ENCODE measurements at regions not wholly inside any gene's neighbourhood (a gene's known extent, or its start where the extent isn't known, plus 50 kb on each side); places are given as distances from the start of the nearest gene placed in this dataset.
"Not testable (repeated sequence)": the region's sequence is repeated elsewhere in the genome, so short reads cannot be mapped to it uniquely, and the experiment has no call there.

DNA sequence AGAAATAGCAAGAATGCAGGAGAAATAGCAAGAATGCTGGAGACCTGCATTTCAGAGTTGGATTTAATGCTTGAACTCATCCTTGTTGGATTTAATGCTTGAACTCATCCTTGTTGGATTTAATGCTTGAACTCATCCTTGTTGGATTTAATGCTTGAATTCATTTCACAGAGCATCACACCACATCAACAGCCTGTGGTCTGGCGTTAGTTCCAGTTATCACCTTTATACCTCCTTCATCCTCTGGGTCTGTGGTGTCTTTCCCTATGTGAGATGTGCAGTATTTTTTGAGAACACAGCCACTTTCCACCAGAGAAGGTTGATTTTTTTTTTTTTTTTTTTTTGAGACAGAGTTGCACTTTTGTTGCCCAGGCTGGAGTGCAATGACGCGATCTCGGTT, 546.4 kb upstream of the SOX11 start:
- DNase-seq (ENCODE audit: low read depth in 2 of 2): no peak

DNA sequence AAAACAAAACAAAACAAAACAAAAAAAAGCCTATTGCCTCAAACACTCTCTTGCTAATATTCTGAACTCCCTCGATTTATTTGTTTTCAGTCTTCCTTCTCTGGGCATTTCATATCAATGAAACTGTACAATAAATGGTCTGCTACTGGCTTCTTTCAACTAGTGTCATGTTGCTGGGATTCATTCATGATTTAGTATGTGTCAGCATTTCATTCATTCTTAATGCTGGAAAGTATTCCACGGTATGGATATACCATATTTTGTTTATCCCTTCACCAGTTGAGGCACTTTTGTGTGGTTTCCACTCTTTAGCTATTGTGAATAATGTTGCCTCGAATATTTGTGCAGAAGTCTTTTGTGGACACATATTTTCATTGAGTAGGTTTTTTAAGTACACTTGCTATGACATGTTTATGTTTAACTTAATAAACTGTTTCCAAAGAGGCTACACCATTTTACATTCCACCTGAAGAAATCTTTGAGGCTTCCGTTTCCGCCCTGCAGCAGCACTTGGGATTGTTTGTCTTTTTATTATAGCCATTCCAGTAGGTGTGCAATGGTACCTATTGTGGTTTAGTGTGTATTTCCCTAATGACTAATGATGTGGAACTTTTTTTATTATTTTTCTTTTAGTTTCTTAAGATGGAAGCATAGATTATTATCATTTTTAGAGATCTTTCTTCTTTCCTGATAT, 543.6 kb upstream of the SOX11 start:
- DNase-seq (ENCODE audit: low read depth in 2 of 2): no peak

DNA sequence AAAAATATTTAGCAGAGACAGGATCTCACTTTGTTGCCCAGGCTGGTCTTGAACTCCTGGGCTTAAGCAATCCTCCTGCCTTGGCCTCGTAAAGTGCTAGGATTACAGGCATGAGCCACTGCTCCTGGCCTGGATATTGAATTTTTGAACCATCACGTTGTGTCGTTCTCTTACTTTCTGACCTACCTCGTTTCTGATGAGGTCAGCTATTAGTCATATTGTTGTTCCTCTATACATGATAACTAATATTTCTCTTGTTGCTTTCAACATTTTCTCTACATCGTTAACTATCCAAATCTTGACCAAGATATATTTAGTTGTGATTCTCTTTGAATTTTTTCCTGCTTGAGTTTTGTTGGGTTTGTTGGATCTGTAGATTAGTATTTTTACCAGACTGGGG, 541.3 kb upstream of the SOX11 start:
- no peak for DNase-seq (ENCODE audit: low read depth in 2 of 2)

DNA sequence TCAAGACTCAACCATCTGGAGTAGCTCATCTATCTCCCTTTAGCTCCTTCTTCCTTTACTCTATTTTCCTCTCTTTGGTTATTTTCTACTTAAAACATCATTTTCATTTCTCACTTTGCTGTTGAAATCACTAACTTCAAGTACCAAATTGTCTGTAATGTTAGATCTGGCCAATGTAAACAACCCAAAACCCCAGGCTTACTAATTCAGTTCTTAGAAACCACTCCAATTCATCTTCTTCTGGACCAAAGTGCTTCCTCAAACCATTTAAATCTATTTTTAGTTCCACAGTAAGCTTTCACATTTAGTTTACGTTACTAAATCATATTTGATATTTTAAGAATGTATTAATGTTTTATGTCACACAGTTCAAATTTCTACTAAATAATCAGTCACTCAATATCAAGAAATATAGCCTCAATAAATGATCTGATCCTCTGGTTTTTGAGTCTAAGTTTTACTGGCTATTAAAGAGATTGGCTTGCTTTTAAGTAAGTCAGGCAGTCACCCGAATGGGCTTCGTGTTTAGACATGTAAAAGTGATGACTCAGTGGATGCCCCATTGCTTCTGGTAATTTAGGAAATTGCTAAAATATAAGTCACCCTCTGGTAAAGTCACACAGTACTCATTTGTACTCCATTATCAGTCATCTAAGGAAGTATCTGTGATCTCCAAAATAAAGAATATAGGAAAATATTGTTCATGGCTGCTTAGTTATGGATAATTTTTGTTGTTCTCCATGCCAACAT, 527.2 kb upstream of the SOX11 start:
- no peak for DNase-seq (ENCODE audit: low read depth in 2 of 2)

DNA sequence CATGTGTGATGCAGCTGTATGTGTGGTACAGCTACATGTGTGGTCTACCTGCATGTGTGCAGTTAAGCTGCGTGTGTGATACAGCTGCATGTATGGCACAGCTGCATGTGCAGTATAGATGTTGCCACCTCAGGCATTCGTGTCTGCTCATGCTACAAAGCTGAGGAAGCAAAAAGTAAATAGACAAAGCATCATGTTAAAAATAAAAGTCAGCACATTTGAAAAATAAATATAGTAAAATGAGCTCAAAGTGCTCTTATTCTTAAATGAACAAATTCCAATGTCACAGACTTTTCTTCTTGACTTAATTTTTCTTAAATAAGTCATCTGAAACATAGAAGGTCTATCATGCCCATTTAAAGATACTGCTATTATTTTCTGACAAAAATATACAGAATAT, 519.3 kb upstream of the SOX11 start:
- DNase-seq (ENCODE audit: low read depth in 2 of 2): no peak

DNA sequence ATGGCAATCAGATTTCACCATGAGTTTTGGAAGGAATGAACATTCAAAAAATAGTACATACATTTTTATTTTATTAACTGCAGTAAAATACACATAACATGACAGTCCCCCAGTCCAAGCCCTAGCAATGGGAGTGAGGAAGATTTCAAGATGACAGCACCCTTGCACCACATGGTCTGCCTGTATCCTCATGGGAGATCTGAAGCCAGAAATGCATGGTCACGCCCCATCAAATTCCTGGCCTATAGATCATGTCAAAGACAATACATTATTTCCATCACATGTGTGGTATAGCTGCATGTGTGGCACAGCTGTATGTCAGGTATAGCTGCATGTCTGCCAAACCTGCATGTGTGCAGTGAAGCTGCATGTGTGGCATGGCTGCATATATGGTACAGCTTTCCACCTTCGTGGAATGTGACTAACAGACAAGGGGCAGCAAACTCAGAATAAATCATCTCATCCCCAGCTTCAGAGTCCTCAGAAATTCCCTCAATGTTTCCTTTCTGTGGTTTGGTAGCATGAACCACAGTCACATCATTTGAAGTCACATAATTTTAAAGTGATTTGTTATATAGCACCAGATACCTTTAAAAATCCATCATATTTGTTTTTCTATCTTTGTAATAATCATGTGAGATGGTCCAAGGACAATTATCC, 518.2 kb upstream of the SOX11 start:
- no peak for DNase-seq (ENCODE audit: low read depth in 2 of 2)

DNA sequence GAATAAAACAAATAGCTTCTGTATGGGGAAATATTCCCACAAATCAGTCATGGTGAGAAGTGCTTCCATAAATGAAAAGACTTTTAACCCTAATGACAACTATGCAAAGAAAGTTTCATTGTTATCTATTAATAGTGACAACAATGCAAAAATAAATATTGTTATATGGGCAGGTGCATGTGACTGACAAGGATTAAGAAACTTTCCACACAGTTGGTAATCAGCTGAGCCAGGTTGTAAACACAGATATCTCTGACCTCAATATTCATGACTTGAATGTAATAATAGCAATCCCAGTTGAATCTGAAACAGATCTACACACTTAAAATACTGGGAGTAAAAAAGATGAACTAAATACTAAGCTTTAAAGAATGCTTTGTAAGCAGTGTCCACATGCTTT, 517.0 kb upstream of the SOX11 start:
- no peak for DNase-seq (ENCODE audit: low read depth in 2 of 2)

DNA sequence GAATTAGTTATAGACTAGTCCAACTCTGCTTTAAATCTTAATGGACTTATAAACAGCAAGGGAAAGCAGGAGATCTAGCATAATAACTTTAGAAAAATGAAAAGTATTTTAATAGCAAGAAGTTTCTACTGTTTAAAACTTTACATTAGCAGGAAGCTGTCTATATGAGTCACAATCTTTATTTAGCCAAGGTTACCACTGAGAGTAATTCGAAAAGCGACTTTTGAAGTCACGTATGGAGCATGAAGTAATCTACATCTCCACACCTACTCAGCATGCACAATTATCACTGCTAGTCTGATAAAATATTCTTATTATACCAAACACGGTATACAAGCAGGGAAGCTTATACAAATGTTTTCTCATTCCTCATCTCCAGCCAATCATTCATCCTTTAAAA, 515.4 kb upstream of the SOX11 start:
- DNase-seq (ENCODE audit: low read depth in 2 of 2): no peak

DNA sequence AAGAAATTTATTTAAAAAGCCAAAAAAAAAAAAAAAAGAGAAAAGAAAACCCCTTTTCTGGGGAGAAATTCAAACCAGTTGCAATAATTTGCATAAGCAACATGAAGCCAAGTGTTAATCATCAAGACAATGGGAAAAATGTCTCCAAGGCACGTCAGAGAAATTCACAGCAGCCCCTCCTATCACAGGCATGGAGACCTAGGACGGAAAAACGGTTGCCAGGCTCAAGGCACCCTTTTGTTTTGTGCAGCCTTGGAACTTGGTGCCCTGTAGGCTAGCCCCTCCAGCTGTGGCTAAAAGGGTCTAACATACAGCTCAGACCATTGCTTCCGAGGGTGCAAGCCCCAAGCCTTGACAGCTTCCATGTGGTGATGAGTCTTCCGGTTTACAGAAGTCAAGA, 509.2 kb upstream of the SOX11 start:
- no peak for DNase-seq (ENCODE audit: low read depth in 2 of 2)

DNA sequence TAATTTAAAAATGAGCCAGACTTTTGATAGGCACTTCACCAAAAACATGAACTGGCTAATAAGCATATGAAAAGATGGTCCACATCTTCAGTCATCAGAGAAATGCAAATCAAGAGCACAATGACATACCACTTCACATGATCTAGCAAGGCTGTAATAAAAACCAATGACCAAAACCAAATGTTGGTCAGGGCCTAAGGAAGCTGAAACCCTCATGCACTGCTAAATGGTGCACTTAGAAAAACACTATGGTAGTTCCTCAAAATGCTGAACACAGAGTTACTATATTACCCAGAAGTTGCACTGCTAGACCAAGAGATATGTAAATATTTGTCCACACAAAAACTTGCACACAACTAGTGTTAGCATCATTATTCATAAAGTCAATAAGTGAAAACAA, 504.9 kb upstream of the SOX11 start:
- no peak for DNase-seq (ENCODE audit: low read depth in 2 of 2)

DNA sequence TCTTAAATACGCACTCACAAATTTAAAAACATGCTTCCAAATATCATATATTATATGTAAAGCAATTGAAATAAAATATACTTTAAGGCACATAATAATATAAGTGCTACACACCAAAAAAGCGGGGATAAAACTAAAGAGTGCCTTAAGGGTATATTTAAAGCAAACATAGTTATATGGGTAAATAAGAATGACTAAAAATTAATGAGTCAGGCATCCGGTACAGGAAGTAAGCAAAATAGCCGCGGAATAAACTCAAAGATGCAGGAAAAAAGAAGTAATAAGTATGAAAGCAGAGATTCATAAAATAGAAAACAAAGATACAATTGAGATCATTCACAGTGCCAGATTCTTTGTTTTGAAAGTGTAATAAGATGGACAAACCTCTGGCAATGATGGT, 503.5 kb upstream of the SOX11 start:
- DNase-seq (ENCODE audit: low read depth in 2 of 2): no peak

DNA sequence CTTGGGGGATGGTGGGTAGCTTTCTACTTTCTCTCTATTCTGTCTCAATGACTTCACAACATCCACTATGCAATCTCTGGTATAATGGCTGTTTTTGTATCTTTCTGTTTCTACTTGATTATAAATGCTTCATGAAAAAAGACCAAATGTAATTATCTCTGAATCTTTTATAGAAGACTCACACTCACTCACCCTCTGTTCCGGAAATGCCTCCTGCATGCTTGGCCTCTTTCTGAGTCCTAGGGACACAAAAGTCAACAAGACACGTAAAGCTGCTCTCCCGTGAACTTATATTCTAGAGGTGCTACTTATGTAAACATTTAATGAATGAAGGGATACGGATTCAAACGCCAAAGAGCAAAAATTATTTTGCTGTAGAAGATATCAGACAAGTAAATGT, 502.2 kb upstream of the SOX11 start:
- no peak for DNase-seq (ENCODE audit: low read depth in 2 of 2)

DNA sequence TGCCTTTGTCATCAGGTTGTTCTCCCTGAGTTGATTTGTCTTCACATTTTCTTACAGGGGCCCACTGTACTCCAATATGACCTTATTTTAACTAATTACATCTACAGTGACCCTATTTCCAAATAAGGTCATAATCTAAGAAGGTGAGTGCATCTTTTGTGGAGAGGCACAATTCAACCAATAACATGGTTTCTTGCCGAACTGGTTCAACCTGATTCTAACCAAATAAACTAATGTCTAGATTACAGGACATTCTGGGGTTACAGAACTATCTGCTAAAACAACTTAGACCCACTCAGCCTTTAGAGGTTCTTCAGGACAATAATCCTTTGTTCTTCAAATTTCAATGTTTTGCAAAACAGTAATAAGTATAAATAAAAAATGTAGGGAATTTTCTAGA, 496.5 kb upstream of the SOX11 start:
- no peak for DNase-seq (ENCODE audit: low read depth in 2 of 2)

DNA sequence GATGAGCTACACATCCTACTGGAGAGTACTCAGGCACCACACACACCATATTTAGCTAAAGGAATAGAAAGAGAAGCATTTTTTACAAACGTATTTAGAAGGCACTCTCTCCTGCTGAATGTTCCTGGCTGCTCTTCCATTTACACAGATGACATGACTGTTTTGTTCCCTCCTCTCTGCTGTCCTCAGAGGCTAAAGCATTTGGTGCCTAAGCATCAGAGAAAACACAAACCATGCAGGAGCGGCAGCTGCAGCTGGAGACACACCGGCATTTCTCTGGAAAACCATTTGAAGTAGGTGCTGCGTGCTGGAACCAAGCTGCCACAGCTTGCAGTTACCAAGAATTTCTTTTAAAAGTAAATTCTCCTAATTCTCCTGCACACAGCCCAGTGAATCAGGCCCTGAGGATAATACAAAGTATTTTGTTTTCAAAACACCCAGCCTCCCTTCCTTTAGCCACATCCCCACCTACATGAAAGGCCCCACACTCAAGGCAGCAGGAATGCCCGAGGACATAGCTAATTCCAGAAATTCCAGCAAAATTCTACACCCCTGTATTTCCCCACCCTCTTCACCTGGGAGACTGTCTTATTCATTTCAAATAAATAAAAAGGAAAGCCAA, 488.9 kb upstream of the SOX11 start:
- DNase-seq (ENCODE audit: low read depth in 2 of 2): no peak

DNA sequence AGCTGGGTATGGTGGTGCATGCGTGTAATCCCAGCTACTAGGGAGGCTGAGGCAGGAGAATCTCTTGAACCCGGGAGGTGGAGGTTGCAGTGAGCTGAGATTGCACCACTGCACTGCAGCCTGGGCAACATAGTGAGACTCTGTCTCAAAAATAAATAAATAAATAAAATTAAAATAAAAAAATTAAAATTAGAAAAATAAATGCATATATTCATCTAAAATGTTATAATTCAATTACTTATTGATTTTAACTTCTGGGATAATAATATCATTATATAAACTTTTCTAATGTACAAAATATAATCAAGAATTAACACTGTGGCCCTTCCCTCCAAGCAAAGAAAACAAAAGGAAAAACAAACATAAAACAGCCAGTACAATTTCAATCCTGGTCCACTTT, 485.4 kb upstream of the SOX11 start:
- DNase-seq (ENCODE audit: low read depth in 2 of 2): not testable (repeated sequence)

DNA sequence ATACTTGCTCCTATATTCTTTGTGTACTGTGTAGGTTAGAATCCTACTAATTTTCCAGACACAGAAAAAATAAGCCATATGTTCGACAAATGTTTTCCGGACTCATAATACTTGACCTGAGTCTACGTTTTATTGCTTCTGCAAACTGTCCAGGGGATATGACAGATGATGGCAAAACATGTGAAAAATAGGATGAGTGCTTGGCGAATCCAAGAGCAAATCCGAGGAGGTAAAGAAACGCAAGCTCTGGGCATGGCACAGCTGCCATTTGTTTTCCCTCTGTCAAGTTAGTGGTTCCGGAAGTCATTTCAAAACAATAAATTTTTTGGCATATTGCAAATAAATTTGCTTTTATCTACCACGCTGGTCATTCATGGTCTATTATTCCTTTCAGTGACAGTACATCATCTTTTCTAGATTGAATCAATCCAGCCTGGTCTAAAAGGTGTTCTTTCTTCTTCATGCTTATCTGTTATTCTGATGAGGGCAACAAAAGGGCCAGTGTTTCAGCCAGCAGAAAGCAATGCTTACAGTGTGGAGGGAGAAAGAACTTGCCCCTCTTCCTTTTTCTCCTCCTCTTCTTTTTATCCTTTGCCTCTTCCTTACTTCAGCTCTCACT, 476.1 kb upstream of the SOX11 start:
- DNase-seq (ENCODE audit: low read depth in 2 of 2): no peak

DNA sequence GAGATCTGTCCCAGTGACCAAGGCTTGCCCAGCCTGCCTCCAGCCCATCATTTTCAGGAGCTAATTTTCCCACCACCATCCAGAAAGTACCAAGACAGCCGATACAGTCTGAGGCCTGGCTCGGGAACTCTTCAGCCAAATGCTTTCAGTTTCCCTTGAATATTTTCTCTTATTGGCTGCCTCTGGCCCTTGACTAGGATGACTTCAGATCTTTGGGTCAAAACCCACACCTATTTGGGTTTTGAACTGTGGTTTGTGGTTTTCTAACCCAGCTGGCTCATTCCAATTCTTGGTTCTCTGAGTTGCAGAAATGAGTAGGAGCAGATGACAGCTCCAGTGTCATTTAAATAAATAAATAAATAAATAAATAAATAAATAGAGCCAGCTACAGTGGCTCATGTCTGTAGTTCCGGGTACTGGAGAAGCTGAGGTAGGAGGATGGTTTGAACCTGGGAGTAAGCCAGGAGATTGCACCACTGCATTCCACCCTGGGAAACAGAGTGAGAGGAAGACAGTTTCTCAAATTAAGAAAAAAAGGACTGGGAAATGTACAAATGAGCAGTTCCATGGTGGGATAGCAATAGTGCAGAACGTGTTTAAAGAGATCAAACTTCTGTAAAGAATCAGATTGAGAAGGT, 465.0 kb upstream of the SOX11 start:
- DNase-seq (ENCODE audit: low read depth in 2 of 2): no peak

DNA sequence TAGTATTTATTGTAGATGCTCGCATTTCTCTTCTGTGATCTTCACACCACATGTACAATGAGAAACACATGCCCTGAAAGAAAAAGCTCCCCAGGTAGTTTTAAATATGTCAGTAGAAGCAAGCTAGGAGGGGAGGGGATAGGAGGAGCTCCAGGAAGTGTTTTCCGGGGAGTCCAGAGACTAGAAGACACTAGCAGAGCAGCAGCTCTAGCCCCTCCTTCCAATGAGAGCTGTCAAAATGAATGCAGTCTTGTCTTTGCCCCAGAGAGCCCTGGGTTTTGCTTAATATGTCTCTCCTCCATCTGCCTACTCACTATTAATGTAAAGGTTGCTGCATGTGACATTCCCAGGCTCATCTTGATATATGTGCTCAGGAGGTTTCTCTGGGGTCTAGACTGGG, 462.6 kb upstream of the SOX11 start:
- no peak for DNase-seq (ENCODE audit: low read depth in 2 of 2)

DNA sequence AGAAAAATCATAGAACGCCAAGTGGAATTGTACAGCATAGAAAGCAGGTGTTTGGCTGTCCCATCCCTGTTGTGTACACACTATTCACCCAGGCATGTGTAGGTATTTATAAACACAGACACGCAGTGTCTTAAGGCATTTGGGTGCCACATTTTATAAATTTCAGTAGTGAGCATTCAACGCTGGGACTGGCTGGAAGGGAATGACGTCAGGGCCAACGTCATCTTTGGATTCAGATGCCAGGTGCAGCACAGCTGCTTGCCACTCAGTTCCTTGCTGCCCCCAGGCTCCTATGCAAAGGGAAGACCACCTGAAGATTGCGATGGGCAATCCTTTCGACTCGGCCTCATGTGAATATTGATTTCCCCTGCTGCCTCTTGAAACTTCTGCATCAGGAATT, 461.7 kb upstream of the SOX11 start:
- no peak for DNase-seq (ENCODE audit: low read depth in 2 of 2)

DNA sequence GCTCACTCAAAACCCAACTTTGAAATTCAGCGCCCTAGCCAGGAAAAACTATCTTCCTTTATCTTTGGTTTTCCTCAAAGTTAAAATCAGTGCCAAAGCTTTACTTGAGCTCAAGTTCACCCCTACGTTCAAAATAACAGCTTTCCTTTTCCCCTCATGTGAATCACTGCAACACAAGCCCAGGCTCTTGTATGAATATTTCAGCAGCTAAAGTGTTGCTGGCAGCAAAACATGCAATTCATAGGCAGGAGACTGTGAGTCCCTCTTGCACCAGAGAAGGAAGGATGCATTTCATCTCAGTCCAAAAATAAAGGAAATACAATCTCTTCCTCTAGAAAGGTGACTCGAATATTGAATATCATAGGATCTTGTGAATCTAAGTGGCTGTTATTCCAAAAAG, 461.3 kb upstream of the SOX11 start:
- no peak for DNase-seq (ENCODE audit: low read depth in 2 of 2)

DNA sequence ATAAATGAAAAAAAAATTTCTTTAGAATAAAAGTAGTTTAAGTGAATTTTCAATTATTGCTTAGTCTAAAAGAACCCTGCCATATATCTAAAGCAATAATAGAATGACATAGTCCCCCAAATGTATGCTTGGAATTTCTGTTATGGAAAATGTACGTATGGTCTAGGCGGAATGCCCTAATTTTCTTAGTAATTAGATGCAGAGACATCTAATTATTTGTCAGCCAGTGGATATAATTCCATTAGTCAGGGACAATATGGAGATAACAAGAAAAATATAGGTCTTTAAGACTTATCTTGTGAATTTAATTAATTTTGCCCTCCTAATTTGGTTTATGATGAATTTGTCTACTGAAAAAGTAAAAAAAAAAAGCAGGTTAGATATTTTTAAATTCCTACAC, 460.9 kb upstream of the SOX11 start:
- no peak for DNase-seq (ENCODE audit: low read depth in 2 of 2)

DNA sequence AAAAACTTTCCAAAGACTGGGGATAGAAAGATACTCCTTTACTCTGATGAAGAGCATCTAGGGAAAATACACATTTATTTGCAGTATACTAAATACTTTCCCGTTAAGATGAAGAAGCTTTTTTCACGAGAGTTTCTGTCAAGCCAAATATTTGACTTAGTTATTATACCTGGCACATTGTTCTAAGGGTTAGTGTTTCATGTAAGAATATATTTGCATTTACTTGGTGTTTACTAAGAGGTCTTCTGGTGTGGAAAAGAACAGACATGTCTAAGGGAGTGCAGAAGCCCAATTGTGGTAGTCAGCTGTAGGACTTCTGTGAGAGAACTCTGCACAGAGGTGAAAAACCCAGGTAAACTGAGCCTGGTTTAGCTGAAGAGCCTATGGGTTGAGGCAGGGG, 457.6 kb upstream of the SOX11 start:
- no peak for DNase-seq (ENCODE audit: low read depth in 2 of 2)

All from stimulated activated CD4-positive, alpha-beta T cell treated with anti-CD3 and anti-CD28 coated beads, Interleukin-12 subunit alpha, Interleukin-12 subunit beta, amount 100 ng/mL, for 24 hours (primary cell).